Testis (tissue), 2 donors: ENCODE measurements at regions not wholly inside any gene's neighbourhood (a gene's known extent, or its start where the extent isn't known, plus 50 kb on each side); places are given as distances from the start of the nearest gene placed in this dataset.

ENCODE experiments used
- CTCF ChIP-seq, 3 experiments: fragments of 450-650 bp in 2 of 3; fragments of 200-600 bp in 1 of 3; sonication (generic) in 1 of 3; IDR thresholded peaks; one replicate each; pipeline ENCODE4 v1.5.1; 2016 to 2019; ENCODE audit warnings: antibody characterized with exemption in 3 of 3, mild to moderate bottlenecking in 2 of 3, moderate library complexity in 1 of 3
- POLR2A ChIP-seq: fragments of 450-650 bp; IDR thresholded peaks from one replicate; pipeline ENCODE4 v1.6.1; 2017; ENCODE audit warnings: antibody characterized with exemption, mild to moderate bottlenecking, moderate library complexity

GRCh38 chr3:159237226-159237625 is 435.4 kb downstream of the MFSD1 start:
- no peak for TF ChIP-seq POLR2A
- no peak for TF ChIP-seq CTCF (IDR thresholded peaks at IDR 0.05)
